DOHH2 (cell line): ENCODE measurements at regions not wholly inside any gene's neighbourhood (a gene's known extent, or its start where the extent isn't known, plus 50 kb on each side); places are given as distances from the start of the nearest gene placed in this dataset.

Source experiments
- EZH2phosphoT487 ChIP-seq: fragments of 200-600 bp; sonication (generic); IDR thresholded peaks from 2 replicates; pipeline ENCODE4 v1.6.1; 2017; ENCODE audit warnings: borderline replicate concordance, mild to moderate bottlenecking, antibody characterized with exemption, low read length, moderate library complexity, mixed read lengths
- TF ChIP-seq, protein P1 (sequence below): fragments of 200-600 bp; sonication (generic); IDR thresholded peaks from one replicate; pipeline ENCODE4 v1.5.1; 2014; ENCODE audit warnings: antibody characterized with exemption, mild to moderate bottlenecking, low read depth, low read length; ENCODE audit not compliant: poor library complexity, severe bottlenecking

GRCh38 chr6:21478883-21479539 is 114.5 kb upstream of the SOX4 start:
- TF ChIP-seq, protein P1, sequence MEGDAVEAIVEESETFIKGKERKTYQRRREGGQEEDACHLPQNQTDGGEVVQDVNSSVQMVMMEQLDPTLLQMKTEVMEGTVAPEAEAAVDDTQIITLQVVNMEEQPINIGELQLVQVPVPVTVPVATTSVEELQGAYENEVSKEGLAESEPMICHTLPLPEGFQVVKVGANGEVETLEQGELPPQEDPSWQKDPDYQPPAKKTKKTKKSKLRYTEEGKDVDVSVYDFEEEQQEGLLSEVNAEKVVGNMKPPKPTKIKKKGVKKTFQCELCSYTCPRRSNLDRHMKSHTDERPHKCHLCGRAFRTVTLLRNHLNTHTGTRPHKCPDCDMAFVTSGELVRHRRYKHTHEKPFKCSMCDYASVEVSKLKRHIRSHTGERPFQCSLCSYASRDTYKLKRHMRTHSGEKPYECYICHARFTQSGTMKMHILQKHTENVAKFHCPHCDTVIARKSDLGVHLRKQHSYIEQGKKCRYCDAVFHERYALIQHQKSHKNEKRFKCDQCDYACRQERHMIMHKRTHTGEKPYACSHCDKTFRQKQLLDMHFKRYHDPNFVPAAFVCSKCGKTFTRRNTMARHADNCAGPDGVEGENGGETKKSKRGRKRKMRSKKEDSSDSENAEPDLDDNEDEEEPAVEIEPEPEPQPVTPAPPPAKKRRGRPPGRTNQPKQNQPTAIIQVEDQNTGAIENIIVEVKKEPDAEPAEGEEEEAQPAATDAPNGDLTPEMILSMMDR, result no peak
- TF ChIP-seq EZH2phosphoT487, result no peak
